Neuronal stem cell (in vitro differentiated cells): ENCODE measurements at regions not wholly inside any gene's neighbourhood (a gene's known extent, or its start where the extent isn't known, plus 50 kb on each side); places are given as distances from the start of the nearest gene placed in this dataset.

Experiments
- DNase-seq: peaks from one replicate; pipeline ENCODE4 v3.0.0-alpha.2; 2013; ENCODE audit warnings: low spot score
- H2AFZ ChIP-seq: one replicate; pipeline ENCODE4 v1.6.1; 2013; ENCODE audit warnings: mild to moderate bottlenecking, low read length, inconsistent platforms
- H2AK5ac ChIP-seq: 2 replicates; pipeline ENCODE4 v1.6.1; 2013; ENCODE audit warnings: low read depth, mild to moderate bottlenecking, inconsistent platforms, low read length, moderate library complexity, mixed read lengths
- H2BK120ac ChIP-seq: 2 replicates; pipeline ENCODE4 v1.6.1; 2013; ENCODE audit warnings: low read depth, mild to moderate bottlenecking, inconsistent platforms, low read length, moderate library complexity, mixed read lengths
- H2BK12ac ChIP-seq: one replicate; pipeline ENCODE4 v1.6.1; 2013; ENCODE audit warnings: low read length, inconsistent platforms
- H2BK15ac ChIP-seq: 2 replicates; pipeline ENCODE4 v1.6.1; 2013; ENCODE audit warnings: mild to moderate bottlenecking, low read length, inconsistent platforms, mixed read lengths
- H2BK5ac ChIP-seq: one replicate; pipeline ENCODE4 v1.6.1; 2013; ENCODE audit warnings: inconsistent platforms, mild to moderate bottlenecking, low read length, moderate library complexity
- H3K14ac ChIP-seq: one replicate; pipeline ENCODE4 v1.6.1; 2013; ENCODE audit warnings: low read length, inconsistent platforms
- H3K18ac ChIP-seq: 2 replicates; pipeline ENCODE4 v1.6.1; 2013; ENCODE audit warnings: low read length, inconsistent platforms
- H3K23ac ChIP-seq: 2 replicates; pipeline ENCODE4 v1.6.1; 2013; ENCODE audit warnings: low read depth, mild to moderate bottlenecking, mixed read lengths, low read length, inconsistent platforms; ENCODE audit not compliant: poor library complexity
- H3K27ac ChIP-seq: replicated peaks from 3 replicates; pipeline ENCODE4 v1.5.1; 2013; ENCODE audit warnings: low read length, inconsistent platforms
- H3K27me3 ChIP-seq, 3 experiments: 2 replicates each; pipeline ENCODE4 v1.6.1; 2013; ENCODE audit warnings: low read length in 3 of 3, mild to moderate bottlenecking in 2 of 3, inconsistent platforms in 1 of 3, low read depth in 1 of 3, mixed read lengths in 1 of 3, moderate library complexity in 1 of 3; ENCODE audit not compliant: control insufficient read depth in 3 of 3, insufficient read depth in 3 of 3
- H3K36me3 ChIP-seq, 2 donors: replicated peaks in 1 of 2; 2 replicates each; pipeline ENCODE4 v1.6.1; 2013; ENCODE audit warnings: low read length in 2 of 2; ENCODE audit not compliant: control insufficient read depth in 2 of 2, insufficient read depth in 2 of 2
- H3K4ac ChIP-seq: 2 replicates; pipeline ENCODE4 v1.6.1; 2013; ENCODE audit warnings: inconsistent platforms, mild to moderate bottlenecking, low read length, moderate library complexity
- H3K4me1 ChIP-seq, 2 donors: 1 replicate in 1 of 2; 2 replicates in 1 of 2; pipeline ENCODE4 v1.6.1; 2013; ENCODE audit warnings: low read length in 2 of 2, low read depth in 1 of 2; ENCODE audit not compliant: control insufficient read depth in 2 of 2, insufficient read depth in 1 of 2
- H3K4me2 ChIP-seq: one replicate; pipeline ENCODE4 v1.6.1; 2013; ENCODE audit warnings: mild to moderate bottlenecking, low read length, inconsistent platforms; ENCODE audit not compliant: insufficient read depth, poor library complexity, severe bottlenecking
- H3K4me3 ChIP-seq, 2 donors: 2 replicates each; pipeline ENCODE4 v1.5.1; 2013; ENCODE audit warnings: low read length in 2 of 2, mild to moderate bottlenecking in 2 of 2, inconsistent platforms in 1 of 2, moderate library complexity in 1 of 2
- H3K79me1 ChIP-seq: one replicate; pipeline ENCODE4 v1.6.1; 2013; ENCODE audit warnings: low read depth, mild to moderate bottlenecking, inconsistent platforms, low read length, moderate library complexity
- H3K9ac ChIP-seq: one replicate; pipeline ENCODE4 v1.6.1; 2013; ENCODE audit warnings: mild to moderate bottlenecking, low read depth, low read length, inconsistent platforms; ENCODE audit not compliant: poor library complexity
- H3K9me3 ChIP-seq, 2 donors: replicated peaks in 1 of 2; 2 replicates each; pipeline versions ENCODE3 to v1.6.1; 2013; ENCODE audit warnings: low read length in 2 of 2, mild to moderate bottlenecking in 2 of 2, inconsistent platforms in 1 of 2, low read depth in 1 of 2, mixed read lengths in 1 of 2, moderate library complexity in 1 of 2; ENCODE audit not compliant: control insufficient read depth in 2 of 2, insufficient read depth in 1 of 2
- H4K8ac ChIP-seq: one replicate; pipeline ENCODE4 v1.6.1; 2013; ENCODE audit warnings: low read depth, mild to moderate bottlenecking, inconsistent platforms, low read length, moderate library complexity
- H4K91ac ChIP-seq: one replicate; pipeline ENCODE4 v1.6.1; 2013; ENCODE audit warnings: low read length, low read depth, mild to moderate bottlenecking, inconsistent platforms; ENCODE audit not compliant: poor library complexity
- WGBS, 2 donors: extraction: QIAGEN DNeasy Blood & Tissue Kit; methylation state at CpG; one replicate each; pipeline ENCODE4 v1.1.7; 2013; ENCODE audit warnings: missing lambda C conversion rate in 2 of 2, mixed read lengths in 1 of 2; ENCODE audit not compliant: insufficient read length in 2 of 2, insufficient replicate concordance in 1 of 2; ENCODE audit errors: extremely low coverage in 2 of 2; 5-methylcytosine and 5-hydroxymethylcytosine counted together

DNA sequence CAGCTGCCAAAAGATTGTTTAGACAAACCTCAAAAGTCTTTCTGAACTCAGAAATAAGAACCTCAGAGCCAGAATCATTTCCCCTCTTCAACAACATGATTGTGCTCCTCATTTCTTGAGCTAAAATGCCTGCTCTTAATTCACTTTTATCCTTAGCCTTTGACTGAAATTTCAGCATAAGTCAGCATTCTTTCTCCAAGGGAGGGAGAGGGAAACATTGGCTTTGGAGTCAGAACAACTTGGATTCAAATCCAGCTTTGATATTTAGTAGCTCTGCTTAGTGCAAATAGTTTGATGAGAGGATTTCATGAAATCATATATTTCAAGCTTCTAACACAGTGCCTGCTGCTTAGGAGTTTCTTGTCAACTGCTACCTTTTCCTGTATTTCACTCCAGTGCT lies 484.6 kb upstream of the INTU start:
- no peak overlapping the region for H3K4me2 ChIP-seq
- H3K4me1 ChIP-seq: no peaks in the 10 kb centered on the region
- no peaks in the 10 kb centered on the region for H3K9me3 ChIP-seq
- no peaks in the 10 kb centered on the region for H3K36me3 ChIP-seq
- DNase-seq: no peak
- H2BK15ac ChIP-seq: no peak overlapping the region
- H3K9ac ChIP-seq: no peak overlapping the region
- no peak overlapping the region for H2BK5ac ChIP-seq
- no peak overlapping the region for H2BK120ac ChIP-seq
- H4K91ac ChIP-seq: no peak overlapping the region
- H3K18ac ChIP-seq: no peak overlapping the region
- H3K4me3 ChIP-seq: no peak overlapping the region
- no peak overlapping the region for H3K27ac ChIP-seq
- peak overlapping the region; percentile 23 for H2AFZ ChIP-seq
- H3K4ac ChIP-seq: no peak overlapping the region
- H3K23ac ChIP-seq: no peak overlapping the region
- no peak overlapping the region for H4K8ac ChIP-seq
- H2BK12ac ChIP-seq: no peak overlapping the region
- no peaks in the 10 kb centered on the region for H3K27me3 ChIP-seq
- no peak overlapping the region for H2AK5ac ChIP-seq
- H3K79me1 ChIP-seq: no peaks in the 10 kb centered on the region
- no peak overlapping the region for H3K14ac ChIP-seq

DNA sequence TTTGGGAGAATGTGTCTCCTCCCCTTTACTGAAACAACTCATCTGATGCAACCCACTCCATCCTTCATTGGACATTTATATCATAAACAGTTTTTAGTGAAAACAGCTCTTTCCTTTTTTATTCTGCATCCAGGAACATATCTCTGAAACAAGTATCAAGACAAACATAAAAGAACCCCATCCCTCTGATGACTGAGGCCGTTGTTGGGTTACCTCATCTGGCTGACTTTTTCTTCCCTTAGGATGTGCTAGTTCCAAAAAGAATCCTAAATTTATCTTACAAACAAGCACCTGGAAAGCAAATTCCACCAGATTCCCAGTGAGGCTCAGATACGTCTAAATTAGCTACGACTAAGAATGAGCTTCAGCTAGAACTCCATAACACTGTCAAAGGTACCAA lies 483.7 kb upstream of the INTU start:
- Histone ChIP-seq H2AFZ (no peak overlapping the region), H3K23ac (no peak overlapping the region), H2BK120ac (no peak overlapping the region), H2BK15ac (no peak overlapping the region), H3K14ac (no peak overlapping the region), H4K8ac (no peak overlapping the region), H3K36me3 (no peaks in the 10 kb centered on the region), H3K4me1 (no peaks in the 10 kb centered on the region), H3K79me1 (no peaks in the 10 kb centered on the region), H2BK12ac (no peak overlapping the region), H3K4ac (no peak overlapping the region), H3K18ac (no peak overlapping the region), H4K91ac (no peak overlapping the region), H3K9me3 (no peaks in the 10 kb centered on the region), H3K4me2 (no peak overlapping the region), H3K27ac (no peak overlapping the region), H3K9ac (no peak overlapping the region), H2BK5ac (no peak overlapping the region), H2AK5ac (no peak overlapping the region), H3K4me3 (no peak overlapping the region), H3K27me3 (no peaks in the 10 kb centered on the region)
- WGBS, 2 donors: no CpG with 5 or more reads among the region's 3 CpGs
- DNase-seq: no peak

DNA sequence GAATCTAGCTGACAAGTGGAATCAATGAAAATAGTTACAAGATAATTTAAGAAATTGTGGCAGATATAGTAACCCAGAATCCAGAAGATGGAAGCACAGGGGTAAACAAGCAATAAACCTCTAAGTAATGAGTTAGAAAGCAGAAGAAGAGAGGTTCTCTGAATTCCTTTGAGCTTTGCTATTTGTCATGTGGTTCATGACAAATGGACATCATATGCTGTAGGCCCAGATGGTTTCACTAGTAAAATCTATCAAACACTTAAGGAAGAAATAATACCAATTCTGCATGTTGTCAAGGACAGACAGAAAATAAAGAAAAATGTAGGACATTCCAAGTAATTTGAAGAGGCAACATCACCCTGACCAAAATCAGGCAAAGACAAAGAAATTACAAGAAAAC lies 480.8 kb upstream of the INTU start:
- no peak for DNase-seq
- H3K27ac ChIP-seq: no peak overlapping the region
- no peak overlapping the region for H2BK5ac ChIP-seq
- no peak overlapping the region for H2AK5ac ChIP-seq
- no peak overlapping the region for H3K4me3 ChIP-seq
- no peak overlapping the region for H3K23ac ChIP-seq
- no peak overlapping the region for H2AFZ ChIP-seq
- no peak overlapping the region for H2BK120ac ChIP-seq
- H3K4me2 ChIP-seq: no peak overlapping the region
- no peak overlapping the region for H3K4ac ChIP-seq
- no peaks in the 10 kb centered on the region for H3K79me1 ChIP-seq
- H3K9ac ChIP-seq: no peak overlapping the region
- no peak overlapping the region for H2BK15ac ChIP-seq
- no peaks in the 10 kb centered on the region for H3K9me3 ChIP-seq
- H3K14ac ChIP-seq: no peak overlapping the region
- H4K8ac ChIP-seq: no peak overlapping the region
- H3K36me3 ChIP-seq: no peaks in the 10 kb centered on the region
- no peaks in the 10 kb centered on the region for H3K27me3 ChIP-seq
- no peak overlapping the region for H3K18ac ChIP-seq
- no peak overlapping the region for H2BK12ac ChIP-seq
- no peak overlapping the region for H4K91ac ChIP-seq
- no peaks in the 10 kb centered on the region for H3K4me1 ChIP-seq

DNA sequence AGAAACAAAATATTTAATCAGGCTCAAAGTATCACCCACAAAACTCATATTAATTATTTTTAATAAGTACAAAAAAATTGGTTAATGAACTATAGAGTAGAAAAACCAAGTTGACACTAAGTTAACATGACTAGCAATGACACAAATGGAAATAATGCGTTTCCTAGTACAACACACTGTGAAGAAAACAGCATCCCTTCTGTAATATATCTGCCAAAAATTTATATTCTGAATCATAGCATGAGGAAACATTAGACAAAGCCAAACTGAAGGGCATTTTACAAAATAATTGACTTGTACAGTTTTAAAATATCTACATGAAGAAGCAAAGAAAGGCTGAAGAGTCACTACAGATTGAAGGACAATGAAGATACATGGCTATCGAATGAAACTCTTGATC lies 477.6 kb upstream of the INTU start:
- H3K4me2 ChIP-seq: no peak overlapping the region
- no peak overlapping the region for H3K18ac ChIP-seq
- no peak overlapping the region for H3K4me3 ChIP-seq
- H3K36me3 ChIP-seq: no peaks in the 10 kb centered on the region
- WGBS, 2 donors: no CpG with 5 or more reads among the region's 2 CpGs
- no peak overlapping the region for H3K27ac ChIP-seq
- no peaks in the 10 kb centered on the region for H3K9me3 ChIP-seq
- H2BK15ac ChIP-seq: no peak overlapping the region
- H4K91ac ChIP-seq: no peak overlapping the region
- H2BK120ac ChIP-seq: no peak overlapping the region
- no peaks in the 10 kb centered on the region for H3K79me1 ChIP-seq
- no peak overlapping the region for H2BK12ac ChIP-seq
- H3K14ac ChIP-seq: no peak overlapping the region
- H3K4ac ChIP-seq: no peak overlapping the region
- no peak overlapping the region for H3K9ac ChIP-seq
- no peak for DNase-seq
- H3K4me1 ChIP-seq: no peaks in the 10 kb centered on the region
- no peak overlapping the region for H4K8ac ChIP-seq
- H2AK5ac ChIP-seq: no peak overlapping the region
- H2AFZ ChIP-seq: no peak overlapping the region
- H2BK5ac ChIP-seq: no peak overlapping the region
- H3K27me3 ChIP-seq: no peaks in the 10 kb centered on the region
- no peak overlapping the region for H3K23ac ChIP-seq
